CD4-positive, CD25-positive, alpha-beta regulatory T cell (primary cell): ENCODE measurements at regions not wholly inside any gene's neighbourhood (a gene's known extent, or its start where the extent isn't known, plus 50 kb on each side); places are given as distances from the start of the nearest gene placed in this dataset.
A peak's percentile ranks its signal among the peaks of the same experiment; 100 is the strongest.

ENCODE experiments used
- ATAC-seq, 2 donors: fragments of 150-1000 bp; cut with Tn5 transposase; one replicate each; pipeline ENCODE4 v1.10.0; 2021; ENCODE audit warnings: low read depth in 2 of 2, moderate number of reproducible peaks in 2 of 2, moderate library complexity in 1 of 2
- DNase-seq, 3 donors: peaks; one replicate each; pipeline versions ENCODE4 v3.0.0 to v3.0.0-alpha.2; 2012 to 2022; ENCODE audit warnings: mixed read lengths in 1 of 3
- H3K27ac ChIP-seq: one replicate; pipeline ENCODE4 v1.7.0; 2013; ENCODE audit warnings: mild to moderate bottlenecking, low read length; ENCODE audit not compliant: insufficient read depth, poor library complexity, severe bottlenecking
- H3K27me3 ChIP-seq: one replicate; pipeline ENCODE4 v1.7.0; 2013; ENCODE audit warnings: low read length; ENCODE audit not compliant: control insufficient read depth, insufficient read depth
- H3K36me3 ChIP-seq: one replicate; pipeline ENCODE4 v1.7.0; 2013; ENCODE audit warnings: mild to moderate bottlenecking, low read length, moderate library complexity; ENCODE audit not compliant: control insufficient read depth, insufficient read depth
- H3K4me1 ChIP-seq: 2 replicates; pipeline ENCODE4 v1.7.0; 2013; ENCODE audit warnings: mild to moderate bottlenecking, low read length; ENCODE audit not compliant: insufficient read depth, control insufficient read depth, poor library complexity, severe bottlenecking
- H3K4me3 ChIP-seq: one replicate; pipeline ENCODE4 v1.7.0; 2013; ENCODE audit warnings: low read depth, mild to moderate bottlenecking, low read length, moderate library complexity
- H3K9me3 ChIP-seq, 2 experiments: 1 replicate in 1 of 2; 2 replicates in 1 of 2; pipeline ENCODE4 v1.7.0; 2013; ENCODE audit warnings: low read length in 2 of 2, mild to moderate bottlenecking in 1 of 2, moderate library complexity in 1 of 2; ENCODE audit not compliant: control insufficient read depth in 2 of 2
- H3K27ac Mint-ChIP-seq, 3 donors: one replicate each; pipeline ENCODE4 v1.8.0; 2020 to 2022; ENCODE audit warnings: mild to moderate bottlenecking in 3 of 3, mixed read lengths in 3 of 3, moderate library complexity in 2 of 3
- H3K27me3 Mint-ChIP-seq: one replicate; pipeline ENCODE4 v1.8.0; 2022; ENCODE audit warnings: mild to moderate bottlenecking, mixed read lengths
- H3K36me3 Mint-ChIP-seq: one replicate; pipeline ENCODE4 v1.8.0; 2020; ENCODE audit warnings: mixed read lengths
- H3K4me1 Mint-ChIP-seq, 4 donors: one replicate each; pipeline ENCODE4 v1.8.0; 2020 to 2022; ENCODE audit warnings: mixed read lengths in 4 of 4, mild to moderate bottlenecking in 1 of 4
- H3K4me3 Mint-ChIP-seq, 4 donors: one replicate each; pipeline ENCODE4 v1.8.0; 2020 to 2022; ENCODE audit warnings: mild to moderate bottlenecking in 4 of 4, mixed read lengths in 4 of 4, moderate library complexity in 3 of 4
- H3K9me3 Mint-ChIP-seq, 7 donors: one replicate each; pipeline ENCODE4 v1.8.0; 2020 to 2022; ENCODE audit warnings: mixed read lengths in 7 of 7, mild to moderate bottlenecking in 3 of 7, moderate library complexity in 2 of 7

- Histone ChIP-seq H3K27me3 (no peaks in the 10 kb centered on the region), H3K9me3 (no peaks in the 10 kb centered on the region), H3K36me3 (no peaks in the 10 kb centered on the region), H3K4me1 (no peaks in the 10 kb centered on the region), H3K4me3 (no peak overlapping the region), H3K27ac (no peak overlapping the region)
- ATAC-seq: no peak
- DNase-seq: no peak
- H3K9me3 Mint-ChIP-seq: peaks cover 0 to 4% (median 0%) of the 10 kb centered on the region in 7 donors
- no peak overlapping the region for H3K27ac Mint-ChIP-seq
- H3K36me3 Mint-ChIP-seq: no peaks in the 10 kb centered on the region
- H3K4me3 Mint-ChIP-seq: no peak overlapping the region
- no peaks in the 10 kb centered on the region for H3K27me3 Mint-ChIP-seq
- H3K4me1 Mint-ChIP-seq: no peaks in the 10 kb centered on the region
These were observed 220.9 kb downstream of the RFPL4B start for GRCh38 chr6:112568066-112568465.

GRCh38 chr6:112571488-112572270, 224.5 kb downstream of the RFPL4B start:
- Mint-ChIP-seq H3K27me3 (no peaks in the 10 kb centered on the region), H3K4me3 (no peak overlapping the region), H3K9me3 (peaks cover 0 to 3% (median 0%) of the 10 kb centered on the region in 7 donors), H3K36me3 (no peaks in the 10 kb centered on the region), H3K27ac (no peak overlapping the region), H3K4me1 (no peaks in the 10 kb centered on the region)
- H3K4me3 ChIP-seq: no peak overlapping the region
- H3K4me1 ChIP-seq: no peaks in the 10 kb centered on the region
- DNase-seq (no peak), ATAC-seq (no peak)
- no peak overlapping the region for H3K27ac ChIP-seq
- no peaks in the 10 kb centered on the region for H3K36me3 ChIP-seq
- no peaks in the 10 kb centered on the region for H3K9me3 ChIP-seq
- no peaks in the 10 kb centered on the region for H3K27me3 ChIP-seq

GRCh38 chr6:112574190-112574589, 227.1 kb downstream of the RFPL4B start:
- ATAC-seq: no peak
- H3K4me3 ChIP-seq: no peak overlapping the region

GRCh38 chr6:112575309-112575834, 228.2 kb downstream of the RFPL4B start:
- Mint-ChIP-seq H3K36me3 (no peaks in the 10 kb centered on the region), H3K9me3 (peaks cover 0 to 6% (median 0%) of the 10 kb centered on the region in 7 donors), H3K27me3 (no peaks in the 10 kb centered on the region), H3K4me1 (no peaks in the 10 kb centered on the region), H3K27ac (no peak overlapping the region), H3K4me3 (peak overlapping the region in 1 of 4 donors; percentile 71)
- H3K4me3 ChIP-seq: no peak overlapping the region
- DNase-seq (no peak), ATAC-seq (no peak)
- H3K27me3 ChIP-seq: no peaks in the 10 kb centered on the region
- H3K27ac ChIP-seq: no peak overlapping the region
- no peaks in the 10 kb centered on the region for H3K9me3 ChIP-seq
- H3K36me3 ChIP-seq: no peaks in the 10 kb centered on the region
- H3K4me1 ChIP-seq: no peaks in the 10 kb centered on the region

More at GRCh38 chr6:112574190-112574589, 227.1 kb downstream of the RFPL4B start:
- no peak overlapping the region for H3K27ac ChIP-seq
- peaks cover 0 to 6% (median 0%) of the 10 kb centered on the region in 7 donors for H3K9me3 Mint-ChIP-seq
- no peak overlapping the region for H3K4me3 Mint-ChIP-seq
- no peaks in the 10 kb centered on the region for H3K4me1 ChIP-seq
- no peaks in the 10 kb centered on the region for H3K27me3 ChIP-seq
- no peaks in the 10 kb centered on the region for H3K4me1 Mint-ChIP-seq
- no peaks in the 10 kb centered on the region for H3K36me3 ChIP-seq
- DNase-seq: no peak
- H3K27me3 Mint-ChIP-seq: no peaks in the 10 kb centered on the region
- no peaks in the 10 kb centered on the region for H3K9me3 ChIP-seq
- H3K27ac Mint-ChIP-seq: no peak overlapping the region
- H3K36me3 Mint-ChIP-seq: no peaks in the 10 kb centered on the region

- Mint-ChIP-seq H3K4me3 (no peak overlapping the region), H3K27me3 (no peaks in the 10 kb centered on the region), H3K4me1 (no peaks in the 10 kb centered on the region), H3K36me3 (no peaks in the 10 kb centered on the region), H3K9me3 (peaks cover 0 to 6% (median 0%) of the 10 kb centered on the region in 7 donors), H3K27ac (no peak overlapping the region)
- ATAC-seq: no peak
- Histone ChIP-seq H3K4me1 (no peaks in the 10 kb centered on the region), H3K27me3 (no peaks in the 10 kb centered on the region), H3K9me3 (no peaks in the 10 kb centered on the region), H3K36me3 (no peaks in the 10 kb centered on the region), H3K27ac (no peak overlapping the region), H3K4me3 (no peak overlapping the region)
- no peak for DNase-seq
These were observed 229.3 kb downstream of the RFPL4B start for GRCh38 chr6:112576423-112576822.

GRCh38 chr6:112579601-112580000, 232.5 kb downstream of the RFPL4B start:
- no peaks in the 10 kb centered on the region for H3K27me3 Mint-ChIP-seq
- no peaks in the 10 kb centered on the region for H3K4me1 Mint-ChIP-seq
- no peaks in the 10 kb centered on the region for H3K9me3 ChIP-seq
- no peaks in the 10 kb centered on the region for H3K36me3 ChIP-seq
- no peaks in the 10 kb centered on the region for H3K36me3 Mint-ChIP-seq
- no peak overlapping the region for H3K4me3 Mint-ChIP-seq
- H3K9me3 Mint-ChIP-seq: peaks cover 0 to 6% (median 2%) of the 10 kb centered on the region in 7 donors
- H3K27ac Mint-ChIP-seq: no peak overlapping the region
- no peaks in the 10 kb centered on the region for H3K27me3 ChIP-seq
- ATAC-seq: no peak
- H3K27ac ChIP-seq: no peak overlapping the region
- H3K4me1 ChIP-seq: no peaks in the 10 kb centered on the region
- no peak for DNase-seq
- H3K4me3 ChIP-seq: no peak overlapping the region

GRCh38 chr6:112581015-112581414, 233.9 kb downstream of the RFPL4B start:
- ATAC-seq: no peak
- no peaks in the 10 kb centered on the region for H3K36me3 Mint-ChIP-seq

GRCh38 chr6:112590326-112590725, 243.2 kb downstream of the RFPL4B start:
- no peak for DNase-seq
- no peaks in the 10 kb centered on the region for H3K9me3 ChIP-seq
- Mint-ChIP-seq H3K4me1 (no peaks in the 10 kb centered on the region), H3K27me3 (peaks cover 4% of the 10 kb centered on the region), H3K4me3 (no peak overlapping the region), H3K27ac (no peak overlapping the region), H3K9me3 (peaks cover 0 to 17% (median 5%) of the 10 kb centered on the region in 7 donors), H3K36me3 (no peaks in the 10 kb centered on the region)
- ATAC-seq: no peak
- no peak overlapping the region for H3K4me3 ChIP-seq
- no peaks in the 10 kb centered on the region for H3K36me3 ChIP-seq
- H3K27ac ChIP-seq: no peak overlapping the region
- no peaks in the 10 kb centered on the region for H3K27me3 ChIP-seq
- no peaks in the 10 kb centered on the region for H3K4me1 ChIP-seq

More at GRCh38 chr6:112581015-112581414, 233.9 kb downstream of the RFPL4B start:
- H3K4me3 Mint-ChIP-seq: no peak overlapping the region
- H3K27ac ChIP-seq: no peak overlapping the region
- no peak for DNase-seq
- no peaks in the 10 kb centered on the region for H3K9me3 ChIP-seq
- no peaks in the 10 kb centered on the region for H3K36me3 ChIP-seq
- H3K9me3 Mint-ChIP-seq: peaks cover 0 to 6% (median 2%) of the 10 kb centered on the region in 7 donors
- no peaks in the 10 kb centered on the region for H3K4me1 Mint-ChIP-seq
- no peak overlapping the region for H3K27ac Mint-ChIP-seq
- H3K27me3 ChIP-seq: no peaks in the 10 kb centered on the region
- no peaks in the 10 kb centered on the region for H3K4me1 ChIP-seq
- no peak overlapping the region for H3K4me3 ChIP-seq
- H3K27me3 Mint-ChIP-seq: no peaks in the 10 kb centered on the region
